ENCODE measurements at regions not wholly inside any gene's neighbourhood (a gene's known extent, or its start where the extent isn't known, plus 50 kb on each side); places are given as distances from the start of the nearest gene placed in this dataset.

- TF ChIP-seq, protein P1, sequence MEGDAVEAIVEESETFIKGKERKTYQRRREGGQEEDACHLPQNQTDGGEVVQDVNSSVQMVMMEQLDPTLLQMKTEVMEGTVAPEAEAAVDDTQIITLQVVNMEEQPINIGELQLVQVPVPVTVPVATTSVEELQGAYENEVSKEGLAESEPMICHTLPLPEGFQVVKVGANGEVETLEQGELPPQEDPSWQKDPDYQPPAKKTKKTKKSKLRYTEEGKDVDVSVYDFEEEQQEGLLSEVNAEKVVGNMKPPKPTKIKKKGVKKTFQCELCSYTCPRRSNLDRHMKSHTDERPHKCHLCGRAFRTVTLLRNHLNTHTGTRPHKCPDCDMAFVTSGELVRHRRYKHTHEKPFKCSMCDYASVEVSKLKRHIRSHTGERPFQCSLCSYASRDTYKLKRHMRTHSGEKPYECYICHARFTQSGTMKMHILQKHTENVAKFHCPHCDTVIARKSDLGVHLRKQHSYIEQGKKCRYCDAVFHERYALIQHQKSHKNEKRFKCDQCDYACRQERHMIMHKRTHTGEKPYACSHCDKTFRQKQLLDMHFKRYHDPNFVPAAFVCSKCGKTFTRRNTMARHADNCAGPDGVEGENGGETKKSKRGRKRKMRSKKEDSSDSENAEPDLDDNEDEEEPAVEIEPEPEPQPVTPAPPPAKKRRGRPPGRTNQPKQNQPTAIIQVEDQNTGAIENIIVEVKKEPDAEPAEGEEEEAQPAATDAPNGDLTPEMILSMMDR (IDR thresholded peaks at IDR 0.05): no peak
- TF ChIP-seq POLR2AphosphoS5 (IDR thresholded peaks at IDR 0.05): no peak
- no peak for TF ChIP-seq EP300 (IDR thresholded peaks at IDR 0.05; ENCODE audit: low read depth)
Observed at GRCh38 chr10:47057471-47057870, 146.2 kb downstream of the PTPN20 start.
